DMS 273 (cell line): ENCODE measurements at regions not wholly inside any gene's neighbourhood (a gene's known extent, or its start where the extent isn't known, plus 50 kb on each side); places are given as distances from the start of the nearest gene placed in this dataset.

Experiments used
- DNase-seq: peaks from one replicate; lab custom pipeline; 2025; ENCODE audit not compliant: unreplicated experiment; lab: John Stamatoyannopoulos, UW

DNA sequence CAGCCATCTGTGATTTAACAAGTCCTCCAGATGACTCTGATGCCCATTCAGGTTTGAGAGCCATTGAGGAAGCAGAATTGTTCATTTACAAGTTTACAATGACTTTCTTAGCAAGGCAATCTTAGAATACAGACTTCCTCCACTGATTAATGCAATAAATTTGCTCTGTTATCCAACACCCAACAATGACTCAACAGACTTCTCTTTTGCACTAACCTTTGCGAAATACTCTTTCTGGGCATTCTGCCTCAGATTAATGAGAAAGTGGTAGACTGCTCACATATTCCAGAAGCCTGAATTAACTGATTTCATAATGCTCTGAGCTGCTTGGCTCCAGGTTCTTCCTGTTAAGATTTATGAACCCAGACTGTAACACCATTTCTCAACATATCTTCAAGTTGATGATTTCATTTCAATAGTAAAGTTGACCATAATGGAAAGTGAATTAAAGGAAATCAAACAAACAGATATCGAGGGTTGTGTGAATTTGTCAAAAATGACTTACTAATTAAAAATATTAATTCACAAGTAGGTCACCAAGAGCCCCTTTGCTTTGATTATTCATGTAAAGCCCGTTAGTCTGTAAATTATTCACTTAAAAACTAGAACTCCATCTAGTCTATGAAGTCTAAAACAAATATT is 70.5 kb upstream of the BLID start:
- DNase-seq: no peak

GRCh38 chr11:122183933-122184332 is 67.9 kb upstream of the BLID start:
- no peak for DNase-seq

GRCh38 chr11:122181893-122182292 is 65.9 kb upstream of the BLID start:
- DNase-seq: no peak

GRCh38 chr11:122181372-122181771 is 65.4 kb upstream of the BLID start:
- DNase-seq: no peak

- DNase-seq: no peak
Observed at GRCh38 chr11:122179961-122180834, 64.2 kb upstream of the BLID start.

- DNase-seq: no peak
Observed at GRCh38 chr11:122178795-122179194, 62.8 kb upstream of the BLID start.

- no peak for DNase-seq
Observed at GRCh38 chr11:122177238-122177637, 61.2 kb upstream of the BLID start.

DNA sequence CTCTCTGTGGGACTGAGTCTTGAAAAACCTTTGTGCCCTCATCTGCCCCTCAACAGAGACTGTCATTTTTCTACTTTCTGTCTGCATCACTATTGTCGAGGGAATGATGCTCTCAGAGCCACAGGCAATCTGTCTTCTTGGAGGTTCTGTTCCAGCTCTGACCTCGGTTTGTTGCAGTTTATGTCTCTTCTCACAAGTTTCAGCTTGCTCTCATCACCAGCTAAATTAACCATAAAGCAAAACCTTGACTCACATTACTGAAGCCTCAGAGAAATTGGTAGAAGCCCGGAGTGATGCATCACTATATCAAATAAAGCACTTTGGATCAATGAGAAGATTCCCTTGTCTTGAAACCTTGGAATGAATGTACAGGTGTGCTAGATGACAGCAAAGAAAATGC is 60.6 kb upstream of the BLID start:
- no peak for DNase-seq

DNA sequence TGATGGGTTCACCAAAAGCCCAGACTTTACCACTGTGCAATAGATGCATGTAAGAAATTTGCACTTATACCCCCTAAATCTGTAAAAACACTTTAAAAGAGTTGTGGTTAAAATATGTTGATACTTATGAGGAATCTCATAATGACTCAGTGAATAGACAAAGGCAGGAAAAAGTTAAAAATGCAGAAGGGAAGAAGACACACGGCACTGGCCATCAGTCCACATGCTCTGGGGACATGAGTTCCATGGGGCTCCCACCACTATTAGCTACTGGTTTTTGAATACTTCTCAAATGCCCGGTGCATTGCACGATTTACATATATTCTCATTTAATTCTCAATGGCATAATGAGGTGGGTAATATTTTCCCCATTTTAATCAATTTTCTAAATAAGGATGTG is 59.3 kb upstream of the BLID start:
- DNase-seq: no peak

- DNase-seq: no peak
Observed at GRCh38 chr11:122173587-122173986, 57.6 kb upstream of the BLID start.

GRCh38 chr11:122173074-122173450 is 57.0 kb upstream of the BLID start:
- DNase-seq: no peak

DNA sequence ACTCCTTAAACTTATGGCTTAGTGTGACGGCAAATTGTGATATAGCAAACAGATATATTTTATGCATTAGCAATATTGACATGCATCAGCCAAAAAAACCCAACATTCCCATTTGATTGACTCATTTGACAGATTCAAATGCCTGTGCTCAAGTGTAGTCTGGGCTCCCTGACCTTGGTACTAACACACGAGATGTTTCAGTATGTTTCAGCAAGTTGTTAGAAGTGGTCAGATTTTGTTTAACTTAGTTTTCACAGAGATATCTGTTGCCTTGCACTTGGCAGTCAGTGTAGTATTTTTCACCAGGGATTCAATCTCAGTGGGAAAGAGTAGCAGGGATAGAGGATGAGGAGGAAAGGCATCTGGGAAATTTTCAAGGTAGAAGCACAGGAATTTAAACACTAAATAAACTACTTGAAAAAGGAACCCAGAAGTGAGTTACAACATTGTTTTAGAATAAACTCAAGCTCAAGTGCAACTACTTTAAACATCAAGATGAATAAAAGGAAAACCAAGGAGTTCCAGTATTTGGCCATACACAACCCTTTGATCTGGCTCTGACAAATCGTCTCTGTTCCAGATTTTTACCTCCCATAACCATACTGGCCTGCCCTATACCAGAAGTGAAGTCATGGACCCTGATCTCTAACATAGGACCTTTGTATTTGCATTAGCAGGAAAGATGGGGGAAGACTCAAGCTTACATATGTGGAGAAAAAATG is 56.5 kb upstream of the BLID start:
- DNase-seq: no peak

- DNase-seq: no peak
Observed at GRCh38 chr11:122170815-122171475, 54.9 kb upstream of the BLID start.

DNA sequence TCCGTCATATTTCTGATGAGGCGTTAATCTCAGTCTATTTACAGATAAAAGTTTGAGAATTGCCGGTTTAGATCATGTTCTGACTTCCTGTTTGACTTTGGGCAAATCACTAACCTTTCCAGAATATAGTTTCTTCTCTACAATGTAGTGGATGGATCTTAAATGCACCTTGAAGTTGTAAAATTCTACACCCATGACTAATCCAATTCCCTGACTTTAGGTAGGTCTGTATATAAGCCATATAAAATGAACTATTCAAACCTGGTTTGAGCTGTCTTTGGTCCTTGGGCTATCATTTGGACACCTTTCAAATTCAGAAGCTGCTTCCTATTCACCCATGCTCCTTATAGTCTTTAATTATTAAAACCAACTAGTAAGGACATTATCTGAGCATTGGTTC is 52.2 kb upstream of the BLID start:
- no peak for DNase-seq

GRCh38 chr11:122167100-122167499 is 51.1 kb upstream of the BLID start:
- DNase-seq: no peak

DNA sequence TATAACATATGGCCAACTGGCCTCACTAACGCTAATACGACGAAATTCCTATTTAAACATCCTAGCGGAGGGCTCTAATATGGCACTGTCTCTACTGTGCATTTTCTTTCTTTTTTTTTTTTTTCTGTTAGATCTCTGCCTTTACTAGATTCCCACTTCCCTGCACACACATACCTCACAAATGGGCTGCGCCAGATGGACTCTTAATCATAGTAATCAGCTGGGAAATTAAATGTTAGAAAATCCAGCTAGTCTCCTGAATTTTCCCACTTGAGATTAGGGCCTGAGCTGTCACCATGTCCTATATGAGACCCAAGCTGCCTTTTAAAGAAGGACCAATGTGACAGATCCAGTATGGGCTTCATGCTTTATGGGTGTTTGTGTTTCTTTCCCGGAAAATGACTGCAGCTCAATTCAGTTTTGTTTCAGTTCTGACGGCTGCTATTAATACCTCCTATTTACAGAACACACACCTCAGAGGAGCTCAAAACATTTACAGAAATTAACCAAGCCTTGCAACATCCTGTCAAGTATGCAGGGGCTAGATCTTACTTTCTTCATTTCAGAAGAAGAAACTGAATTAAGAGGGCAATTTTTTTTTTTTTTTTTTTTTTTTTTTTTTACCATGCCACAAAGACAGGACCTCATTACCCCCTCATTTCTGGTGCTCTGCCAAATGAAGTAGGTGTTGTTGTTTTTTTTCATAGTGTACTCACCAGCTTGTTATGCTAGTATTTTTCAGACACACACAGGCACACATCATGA is 49.8 kb upstream of the BLID start:
- peak; percentile 49 for DNase-seq
